ENCODE measurements at regions not wholly inside any gene's neighbourhood (a gene's known extent, or its start where the extent isn't known, plus 50 kb on each side); places are given as distances from the start of the nearest gene placed in this dataset.
A peak's percentile ranks its signal among the peaks of the same experiment; 100 is the strongest.
"Not testable (repeated sequence)": the region's sequence is repeated elsewhere in the genome, so short reads cannot be mapped to it uniquely, and the experiment has no call there.

GRCh38 chr16:35192993-35193392 lies 1733.6 kb downstream of the TP53TG3F start:
- intact Hi-C loops (cut with DNase I) = no loop called here
- no peak for ATAC-seq

GRCh38 chr16:35193956-35194355 lies 1734.5 kb downstream of the TP53TG3F start:
- ATAC-seq (no peak), DNase-seq (ENCODE audit: low spot score) (no peak)
- intact Hi-C loops (cut with DNase I) = no loop called here

More at GRCh38 chr16:35192993-35193392, 1733.6 kb downstream of the TP53TG3F start:
- no peak for DNase-seq (ENCODE audit: low spot score)

DNA sequence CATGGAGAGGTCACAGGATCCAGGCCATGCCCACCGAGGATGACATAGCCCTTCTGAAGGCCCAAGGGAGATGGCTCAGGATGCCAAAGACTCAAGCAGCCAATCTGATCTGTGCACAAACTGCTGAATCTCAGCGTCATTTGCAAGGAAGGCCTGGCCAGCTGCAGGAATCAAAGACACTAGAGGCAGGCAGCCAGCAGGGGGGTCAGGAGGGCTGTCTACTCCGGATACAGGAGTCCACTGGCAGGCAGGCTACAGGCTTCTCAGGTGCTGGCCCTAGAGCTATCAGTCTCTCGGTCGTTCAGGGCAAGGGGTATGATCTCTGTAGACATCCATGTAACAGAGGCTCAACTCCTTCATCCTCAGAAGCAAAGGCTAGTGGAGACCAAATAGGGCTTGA lies 1735.3 kb downstream of the TP53TG3F start:
- no peak for ATAC-seq
- no peak for DNase-seq (ENCODE audit: low spot score)
- intact Hi-C loops (cut with DNase I) = no loop called here

GRCh38 chr16:35195173-35195863 lies 1735.9 kb downstream of the TP53TG3F start:
- intact Hi-C loops (cut with DNase I) = no loop called here
- no peak for ATAC-seq
- no peak for DNase-seq (ENCODE audit: low spot score)

DNA sequence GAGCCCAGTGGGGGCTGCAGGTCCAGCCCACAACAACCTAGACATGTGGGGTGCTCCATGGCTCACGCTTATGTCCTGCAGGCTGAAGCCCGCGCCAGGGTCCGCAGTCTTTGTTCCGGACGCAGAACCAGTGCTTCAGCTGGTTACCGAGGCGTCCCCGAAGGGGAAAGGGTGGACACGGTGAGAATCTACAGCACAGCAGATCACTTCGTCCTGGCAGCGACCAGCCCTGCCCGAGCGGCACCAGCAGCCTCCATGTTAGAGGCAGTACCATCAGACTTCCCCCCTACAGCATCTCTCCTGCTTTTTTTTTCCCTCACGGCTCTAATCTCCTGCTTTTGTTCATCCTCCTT lies 1736.4 kb downstream of the TP53TG3F start:
- no peak for ATAC-seq
- DNase-seq (ENCODE audit: low spot score) = no peak
- intact Hi-C loops (cut with DNase I) = no loop called here

GRCh38 chr16:35196313-35196712 lies 1736.9 kb downstream of the TP53TG3F start:
- ATAC-seq (no peak), DNase-seq (ENCODE audit: low spot score) (no peak)
- intact Hi-C loops (cut with DNase I) = no loop called here

DNA sequence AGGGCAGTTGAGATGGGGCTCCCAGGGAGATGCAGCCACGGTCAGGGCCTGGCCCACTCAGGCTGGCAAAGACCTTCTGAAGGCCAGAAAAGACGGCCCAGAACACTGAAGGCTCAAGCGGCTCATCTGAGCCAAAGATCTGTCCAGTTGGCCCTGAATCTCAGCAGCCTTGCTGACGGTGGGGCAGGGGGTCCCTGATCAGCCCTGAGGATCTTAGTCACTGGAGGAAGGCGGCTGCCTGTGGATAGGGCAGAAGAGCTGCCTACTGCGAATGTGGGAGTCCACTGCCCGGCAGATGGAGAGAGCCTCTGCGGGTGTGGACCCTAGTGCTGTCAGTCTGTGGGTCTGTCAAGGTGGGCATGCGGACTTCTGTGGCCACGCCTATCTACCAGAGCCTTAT lies 1738.2 kb downstream of the TP53TG3F start:
- no peak for ATAC-seq
- no peak for DNase-seq (ENCODE audit: low spot score)
- intact Hi-C loops (cut with DNase I) = no loop called here

- DNase-seq (ENCODE audit: low spot score) (no peak), ATAC-seq (no peak)
- intact Hi-C loops (cut with DNase I) = no loop called here
Measured at GRCh38 chr16:35198223-35199199, 1739.1 kb downstream of the TP53TG3F start.

DNA sequence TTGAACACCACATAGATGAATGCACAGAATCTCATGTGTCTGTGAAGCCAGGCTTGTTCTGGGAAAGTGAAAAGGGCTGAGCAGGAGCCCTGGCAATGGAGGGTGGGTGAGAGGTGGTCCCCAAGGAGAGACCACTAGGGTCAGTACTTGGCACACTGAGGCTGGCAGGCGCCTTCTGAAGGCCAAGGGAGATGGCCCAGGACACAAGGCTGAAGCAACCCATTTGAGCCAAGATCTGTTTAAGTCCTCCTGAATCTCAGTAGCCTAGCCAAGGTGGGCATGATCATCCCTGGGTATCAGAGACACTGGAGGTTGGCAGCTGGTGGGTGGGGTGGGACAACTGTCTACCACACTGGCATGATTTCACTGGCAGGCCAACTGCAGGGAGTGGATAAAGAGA lies 1741.2 kb downstream of the TP53TG3F start:
- ATAC-seq (no peak), DNase-seq (ENCODE audit: low spot score) (no peak)
- intact Hi-C loops (cut with DNase I) = no loop called here

- intact Hi-C loops (cut with DNase I) = no loop called here
- ATAC-seq (no peak), DNase-seq (ENCODE audit: low spot score) (no peak)
Measured at GRCh38 chr16:35201151-35201550, 1741.7 kb downstream of the TP53TG3F start.

DNA sequence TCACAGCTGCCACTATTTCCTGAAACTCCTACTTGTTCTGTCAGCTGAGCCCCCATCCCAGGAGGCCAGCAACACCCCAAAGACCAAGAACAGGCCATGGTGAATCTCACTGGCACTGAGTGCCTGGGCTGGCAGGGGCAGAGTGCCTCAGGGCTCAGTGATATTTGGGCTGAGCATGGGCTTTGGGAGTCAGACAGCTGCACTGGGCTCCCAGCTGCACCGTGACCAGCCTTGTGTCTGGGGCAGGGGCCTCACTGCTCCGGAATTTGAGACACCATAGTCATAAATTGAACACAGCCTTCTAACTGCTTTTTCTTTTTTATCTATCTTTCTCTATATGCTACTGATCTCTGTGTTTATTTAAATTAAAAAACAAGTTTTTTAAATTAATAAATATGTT lies 1744.2 kb downstream of the TP53TG3F start:
- intact Hi-C loops (cut with DNase I) = no loop called here
- DNase-seq (ENCODE audit: low spot score) (no peak), ATAC-seq (no peak)

- intact Hi-C loops (cut with DNase I) = no loop called here
- peak; percentile 22 for ATAC-seq
- DNase-seq (ENCODE audit: low spot score) = no peak
Measured at GRCh38 chr16:35207059-35207999, 1747.9 kb downstream of the TP53TG3F start.

GRCh38 chr16:35208001-35208935 lies 1748.9 kb downstream of the TP53TG3F start:
- ATAC-seq = no peak
- intact Hi-C loops (cut with DNase I) = no loop called here
- DNase-seq (ENCODE audit: low spot score) = no peak

GRCh38 chr16:35210681-35211433 lies 1751.4 kb downstream of the TP53TG3F start:
- DNase-seq (ENCODE audit: low spot score) (no peak), ATAC-seq (no peak)
- intact Hi-C loops (cut with DNase I) = no loop called here

DNA sequence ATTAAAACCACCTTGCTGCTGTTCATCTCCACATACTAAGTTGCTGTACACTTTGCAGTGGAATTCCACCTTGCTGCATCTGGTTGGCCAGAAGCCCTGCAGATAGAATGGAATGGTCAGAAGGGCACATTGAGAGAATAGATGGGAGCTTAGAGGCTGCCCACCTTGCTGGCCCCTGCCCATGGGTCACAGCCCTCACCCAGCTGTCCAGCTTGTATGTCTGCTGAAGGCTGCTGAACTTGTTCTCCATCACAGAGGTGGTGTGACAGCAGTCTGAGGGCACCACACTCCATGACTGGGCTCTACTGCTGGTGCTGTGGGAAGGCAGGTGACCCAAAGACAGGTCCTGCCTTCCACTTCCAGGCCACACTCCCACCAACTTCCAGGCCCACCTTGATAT lies 1755.4 kb downstream of the TP53TG3F start:
- no peak for ATAC-seq

GRCh38 chr16:35215287-35215686 lies 1755.9 kb downstream of the TP53TG3F start:
- ATAC-seq (no peak), DNase-seq (ENCODE audit: low spot score) (no peak)
- intact Hi-C loops (cut with DNase I) = no loop called here

More for the DNA sequence above, 1755.4 kb downstream of the TP53TG3F start:
- DNase-seq (ENCODE audit: low spot score) = no peak
- intact Hi-C loops (cut with DNase I) = no loop called here

DNA sequence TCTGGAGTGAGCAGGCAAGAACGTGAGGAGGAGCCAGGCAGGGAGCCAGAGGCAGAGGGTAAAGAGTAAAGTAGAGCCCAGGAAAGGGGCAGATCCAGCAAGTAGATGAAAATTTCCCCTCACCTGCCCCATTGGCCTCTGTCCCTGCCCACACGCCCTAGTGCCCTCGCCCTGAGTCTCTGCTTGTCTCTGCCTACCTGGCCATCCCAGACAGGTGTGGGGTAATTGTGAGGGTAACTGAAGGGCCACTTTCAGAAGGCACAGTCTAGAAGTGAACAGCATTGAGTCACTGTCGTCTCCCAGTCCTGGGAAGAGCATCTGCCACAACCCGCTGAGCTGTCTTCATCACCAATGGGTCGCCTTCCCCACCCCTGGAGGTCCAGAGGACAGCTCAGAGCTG lies 1756.8 kb downstream of the TP53TG3F start:
- DNase-seq (ENCODE audit: low spot score); ATAC-seq; intact Hi-C loops (cut with DNase I): not testable (repeated sequence)
